ENCODE measurements at regions not wholly inside any gene's neighbourhood (a gene's known extent, or its start where the extent isn't known, plus 50 kb on each side); places are given as distances from the start of the nearest gene placed in this dataset.

- Histone ChIP-seq H3K4me1 (no peaks in the 10 kb centered on the region), H3K4me3 (no peak overlapping the region), H3K27ac (no peak overlapping the region), H3K27me3 (peaks cover 0 to 6% of the 10 kb centered on the region in 2 donors), H3K9me3 (no peaks in the 10 kb centered on the region), H3K36me3 (no peaks in the 10 kb centered on the region)
- TF ChIP-seq, protein P1, sequence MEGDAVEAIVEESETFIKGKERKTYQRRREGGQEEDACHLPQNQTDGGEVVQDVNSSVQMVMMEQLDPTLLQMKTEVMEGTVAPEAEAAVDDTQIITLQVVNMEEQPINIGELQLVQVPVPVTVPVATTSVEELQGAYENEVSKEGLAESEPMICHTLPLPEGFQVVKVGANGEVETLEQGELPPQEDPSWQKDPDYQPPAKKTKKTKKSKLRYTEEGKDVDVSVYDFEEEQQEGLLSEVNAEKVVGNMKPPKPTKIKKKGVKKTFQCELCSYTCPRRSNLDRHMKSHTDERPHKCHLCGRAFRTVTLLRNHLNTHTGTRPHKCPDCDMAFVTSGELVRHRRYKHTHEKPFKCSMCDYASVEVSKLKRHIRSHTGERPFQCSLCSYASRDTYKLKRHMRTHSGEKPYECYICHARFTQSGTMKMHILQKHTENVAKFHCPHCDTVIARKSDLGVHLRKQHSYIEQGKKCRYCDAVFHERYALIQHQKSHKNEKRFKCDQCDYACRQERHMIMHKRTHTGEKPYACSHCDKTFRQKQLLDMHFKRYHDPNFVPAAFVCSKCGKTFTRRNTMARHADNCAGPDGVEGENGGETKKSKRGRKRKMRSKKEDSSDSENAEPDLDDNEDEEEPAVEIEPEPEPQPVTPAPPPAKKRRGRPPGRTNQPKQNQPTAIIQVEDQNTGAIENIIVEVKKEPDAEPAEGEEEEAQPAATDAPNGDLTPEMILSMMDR (IDR thresholded peaks at IDR 0.05), result no peak
- ATAC-seq (no peak), DNase-seq (no peak)
- intact Hi-C loops (cut with DNase I), result no loop called here
These were observed 76.6 kb upstream of the ASTN2 start for GRCh38 chr9:117491491-117491890.

GRCh38 chr9:117490199-117490598 is 75.3 kb upstream of the ASTN2 start:
- TF ChIP-seq, protein P1 (IDR thresholded peaks at IDR 0.05), result no peak

GRCh38 chr9:117488659-117489058 is 73.8 kb upstream of the ASTN2 start:
- Histone ChIP-seq H3K4me1 (no peaks in the 10 kb centered on the region), H3K27me3 (peaks cover 0 to 22% of the 10 kb centered on the region in 2 donors), H3K9me3 (no peaks in the 10 kb centered on the region), H3K4me3 (no peak overlapping the region), H3K27ac (no peak overlapping the region), H3K36me3 (no peaks in the 10 kb centered on the region)
- TF ChIP-seq, protein P1 (IDR thresholded peaks at IDR 0.05), result no peak
- DNase-seq, result no peak
- intact Hi-C loops (cut with DNase I), result no loop called here
- no peak for ATAC-seq

More at GRCh38 chr9:117490199-117490598, 75.3 kb upstream of the ASTN2 start:
- Histone ChIP-seq H3K4me3 (no peak overlapping the region), H3K9me3 (no peaks in the 10 kb centered on the region), H3K27ac (no peak overlapping the region), H3K4me1 (no peaks in the 10 kb centered on the region), H3K27me3 (peaks cover 0 to 12% of the 10 kb centered on the region in 2 donors), H3K36me3 (no peaks in the 10 kb centered on the region)
- DNase-seq, result no peak
- intact Hi-C loops (cut with DNase I), result no loop called here
- no peak for ATAC-seq

DNA sequence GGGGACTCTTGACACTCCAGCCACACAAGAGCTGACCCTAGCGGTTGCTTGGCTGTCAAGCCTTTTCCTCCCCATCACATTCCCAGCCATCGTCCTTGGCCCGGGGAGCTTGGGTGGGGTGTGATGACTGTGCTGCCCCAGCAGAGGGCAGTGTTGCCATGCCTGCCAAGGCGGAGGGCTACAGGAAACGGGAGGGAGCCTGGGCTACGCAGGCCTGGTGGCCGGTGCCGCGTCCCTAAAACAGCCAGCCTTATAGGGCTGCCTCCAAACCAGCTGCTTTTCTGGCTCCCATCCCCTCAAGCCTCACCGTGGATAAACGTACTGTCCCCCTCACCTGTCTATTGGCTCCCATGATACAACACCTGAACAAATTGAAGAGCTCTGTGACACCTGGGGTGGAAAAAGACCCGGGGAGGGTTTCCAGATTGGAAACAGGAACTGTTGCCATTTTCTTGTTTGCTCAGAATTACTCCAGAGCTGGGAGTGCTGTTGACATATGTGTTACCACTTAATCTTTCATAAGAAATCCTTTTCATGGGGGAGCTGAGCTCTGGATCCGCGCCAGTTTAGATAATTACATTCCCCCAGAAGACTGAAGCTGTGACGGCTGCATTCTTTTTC is 72.8 kb upstream of the ASTN2 start:
- Histone ChIP-seq H3K9me3 (no peaks in the 10 kb centered on the region), H3K4me1 (no peaks in the 10 kb centered on the region), H3K27ac (no peak overlapping the region), H3K27me3 (peaks cover 0 to 22% of the 10 kb centered on the region in 2 donors), H3K4me3 (no peak overlapping the region), H3K36me3 (no peaks in the 10 kb centered on the region)
- intact Hi-C loops (cut with DNase I), result no loop called here
- ATAC-seq, result peak; percentile 100
- TF ChIP-seq, protein P1 (IDR thresholded peaks at IDR 0.05), result peak; percentile 85 to 88
- DNase-seq, result peak; percentile 58 to 88 (median 74)

- DNase-seq, result no peak
- no peaks in the 10 kb centered on the region for H3K9me3 ChIP-seq
- no peak overlapping the region for H3K27ac ChIP-seq
- TF ChIP-seq, protein P1 (IDR thresholded peaks at IDR 0.05), result no peak
- H3K4me3 ChIP-seq, result no peak overlapping the region
- peaks cover 0 to 22% of the 10 kb centered on the region in 2 donors for H3K27me3 ChIP-seq
- no peaks in the 10 kb centered on the region for H3K4me1 ChIP-seq
- intact Hi-C loops (cut with DNase I), result no loop called here
- no peak for ATAC-seq
- no peaks in the 10 kb centered on the region for H3K36me3 ChIP-seq
These were observed 71.6 kb upstream of the ASTN2 start for GRCh38 chr9:117486426-117486825.

Data from left lung (tissue), 4 donors.